GM12875 (cell line): ENCODE measurements at regions not wholly inside any gene's neighbourhood (a gene's known extent, or its start where the extent isn't known, plus 50 kb on each side); places are given as distances from the start of the nearest gene placed in this dataset.

Source experiments
- H3K4me3 ChIP-seq: one replicate; pipeline ENCODE4 v1.5.1; 2011; ENCODE audit warnings: low read depth, low read length, control low read depth
- CTCF ChIP-seq: IDR thresholded peaks from 2 replicates; pipeline ENCODE4 v1.5.1; 2011; ENCODE audit warnings: low read depth, mild to moderate bottlenecking, control low read depth, inconsistent platforms, low read length, moderate library complexity, borderline replicate concordance; ENCODE audit not compliant: insufficient read depth

- TF ChIP-seq CTCF, result no peak
- no peak overlapping the region for H3K4me3 ChIP-seq
Measured at GRCh38 chr4:134145369-134145768, 56.2 kb downstream of the PABPC4L start.

GRCh38 chr4:134144337-134144736 is 57.3 kb downstream of the PABPC4L start:
- H3K4me3 ChIP-seq, result no peak overlapping the region
- no peak for TF ChIP-seq CTCF

- no peak for TF ChIP-seq CTCF
- no peak overlapping the region for H3K4me3 ChIP-seq
Measured at GRCh38 chr4:134141728-134142127, 59.9 kb downstream of the PABPC4L start.

- H3K4me3 ChIP-seq, result no peak overlapping the region
- no peak for TF ChIP-seq CTCF
Measured at GRCh38 chr4:134139188-134139587, 62.4 kb downstream of the PABPC4L start.

- TF ChIP-seq CTCF, result no peak
- H3K4me3 ChIP-seq, result no peak overlapping the region
Measured at GRCh38 chr4:134132086-134132783, 69.4 kb downstream of the PABPC4L start.

GRCh38 chr4:134126955-134127354 is 74.6 kb downstream of the PABPC4L start:
- H3K4me3 ChIP-seq, result no peak overlapping the region
- TF ChIP-seq CTCF, result no peak

GRCh38 chr4:134126000-134126560 is 75.5 kb downstream of the PABPC4L start:
- TF ChIP-seq CTCF, result no peak
- no peak overlapping the region for H3K4me3 ChIP-seq
